ENCODE measurements at regions not wholly inside any gene's neighbourhood (a gene's known extent, or its start where the extent isn't known, plus 50 kb on each side); places are given as distances from the start of the nearest gene placed in this dataset.
"Not testable (repeated sequence)": the region's sequence is repeated elsewhere in the genome, so short reads cannot be mapped to it uniquely, and the experiment has no call there.

DNA sequence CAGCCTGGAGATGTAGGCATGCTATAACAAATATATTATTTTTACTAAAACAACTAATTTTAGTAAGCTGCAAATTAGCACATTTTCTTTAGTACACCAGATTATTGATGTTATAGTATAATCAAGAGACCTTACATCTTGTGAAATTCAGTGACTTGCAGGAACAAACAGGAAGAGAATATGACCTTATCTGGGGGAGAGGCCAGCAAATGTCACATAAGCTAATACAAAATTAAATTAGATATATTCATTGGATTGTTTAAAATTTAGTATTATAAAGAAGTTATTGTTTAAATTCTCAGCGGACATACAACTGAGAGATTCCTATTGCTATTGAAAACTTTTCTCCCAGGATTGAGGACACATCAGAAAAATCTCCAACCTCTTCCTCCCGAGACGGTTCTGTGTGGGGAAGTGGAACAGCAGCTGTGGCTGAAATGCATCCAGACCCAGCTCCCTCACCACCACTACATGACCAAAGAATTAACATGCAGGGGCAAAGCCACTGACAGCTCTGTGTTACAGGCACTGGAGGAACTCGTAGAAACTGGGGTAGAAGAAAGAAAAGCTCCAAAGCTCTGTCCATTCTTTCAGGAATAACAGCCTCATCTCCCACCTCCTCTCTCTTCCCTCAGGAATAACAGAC, 744.2 kb downstream of the TMEM121 start:
- TF ChIP-seq, protein P1, sequence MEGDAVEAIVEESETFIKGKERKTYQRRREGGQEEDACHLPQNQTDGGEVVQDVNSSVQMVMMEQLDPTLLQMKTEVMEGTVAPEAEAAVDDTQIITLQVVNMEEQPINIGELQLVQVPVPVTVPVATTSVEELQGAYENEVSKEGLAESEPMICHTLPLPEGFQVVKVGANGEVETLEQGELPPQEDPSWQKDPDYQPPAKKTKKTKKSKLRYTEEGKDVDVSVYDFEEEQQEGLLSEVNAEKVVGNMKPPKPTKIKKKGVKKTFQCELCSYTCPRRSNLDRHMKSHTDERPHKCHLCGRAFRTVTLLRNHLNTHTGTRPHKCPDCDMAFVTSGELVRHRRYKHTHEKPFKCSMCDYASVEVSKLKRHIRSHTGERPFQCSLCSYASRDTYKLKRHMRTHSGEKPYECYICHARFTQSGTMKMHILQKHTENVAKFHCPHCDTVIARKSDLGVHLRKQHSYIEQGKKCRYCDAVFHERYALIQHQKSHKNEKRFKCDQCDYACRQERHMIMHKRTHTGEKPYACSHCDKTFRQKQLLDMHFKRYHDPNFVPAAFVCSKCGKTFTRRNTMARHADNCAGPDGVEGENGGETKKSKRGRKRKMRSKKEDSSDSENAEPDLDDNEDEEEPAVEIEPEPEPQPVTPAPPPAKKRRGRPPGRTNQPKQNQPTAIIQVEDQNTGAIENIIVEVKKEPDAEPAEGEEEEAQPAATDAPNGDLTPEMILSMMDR (IDR thresholded peaks at IDR 0.05), result not testable (repeated sequence)
- TF ChIP-seq POLR2A (IDR thresholded peaks at IDR 0.05), result not testable (repeated sequence)
